CD14-positive monocyte (primary cell): ENCODE measurements at regions not wholly inside any gene's neighbourhood (a gene's known extent, or its start where the extent isn't known, plus 50 kb on each side); places are given as distances from the start of the nearest gene placed in this dataset.

Source experiments
- DNase-seq, 3 donors: peaks; one replicate each; pipeline ENCODE4 v3.0.0-alpha.2; 2011 to 2022
- H2AFZ ChIP-seq: 2 replicates; pipeline ENCODE4 v1.6.0; 2012; ENCODE audit warnings: mild to moderate bottlenecking, low read depth, low read length, inconsistent platforms; ENCODE audit not compliant: insufficient read depth, poor library complexity, severe bottlenecking
- H3K27ac ChIP-seq, 2 donors: 1 replicate in 1 of 2; 2 replicates in 1 of 2; pipeline ENCODE4 v1.5.1; 2012 to 2013; ENCODE audit warnings: low read length in 2 of 2, control low read depth in 1 of 2, inconsistent platforms in 1 of 2, low read depth in 1 of 2, mild to moderate bottlenecking in 1 of 2
- H3K27me3 ChIP-seq, 2 donors: one replicate each; pipeline versions ENCODE4 v1.6.0 to v1.6.1; 2011 to 2013; ENCODE audit warnings: low read length in 2 of 2; ENCODE audit not compliant: control insufficient read depth in 2 of 2, insufficient read depth in 2 of 2
- H3K36me3 ChIP-seq, 2 donors: replicated peaks in 1 of 2; 1 replicate in 1 of 2; 2 replicates in 1 of 2; pipeline versions ENCODE4 v1.5.1 to v1.6.1; 2012 to 2013; ENCODE audit warnings: low read length in 2 of 2, control low read depth in 1 of 2, inconsistent platforms in 1 of 2, mild to moderate bottlenecking in 1 of 2; ENCODE audit not compliant: insufficient read depth in 2 of 2, control insufficient read depth in 1 of 2
- H3K4me1 ChIP-seq, 2 donors: 1 replicate in 1 of 2; 2 replicates in 1 of 2; pipeline versions ENCODE4 v1.5.1 to v1.6.1; 2012 to 2013; ENCODE audit warnings: low read length in 2 of 2, control low read depth in 1 of 2, inconsistent platforms in 1 of 2, mild to moderate bottlenecking in 1 of 2, moderate library complexity in 1 of 2; ENCODE audit not compliant: insufficient read depth in 2 of 2, control insufficient read depth in 1 of 2
- H3K4me2 ChIP-seq: replicated peaks from 2 replicates; pipeline ENCODE3; 2012; ENCODE audit warnings: low read length, moderate library complexity, mild to moderate bottlenecking; ENCODE audit not compliant: poor library complexity, severe bottlenecking; ENCODE audit errors: extremely low read depth
- H3K4me3 ChIP-seq, 3 experiments: fragments of 200-600 bp in 1 of 3; sonication (generic) in 1 of 3; replicated peaks in 1 of 3; 1 replicate in 2 of 3; 2 replicates in 1 of 3; pipeline ENCODE4 v1.5.1; 2011 to 2013; ENCODE audit warnings: low read length in 3 of 3, mild to moderate bottlenecking in 3 of 3, control low read depth in 2 of 3, low read depth in 2 of 3, inconsistent platforms in 1 of 3, moderate library complexity in 1 of 3
- H3K79me2 ChIP-seq: 2 replicates; pipeline ENCODE4 v1.6.0; 2012; ENCODE audit warnings: mild to moderate bottlenecking, control low read depth, inconsistent platforms, low read length, moderate library complexity; ENCODE audit not compliant: insufficient read depth
- H3K9ac ChIP-seq: 2 replicates; pipeline ENCODE4 v1.6.0; 2017; ENCODE audit warnings: low read length, mild to moderate bottlenecking; ENCODE audit not compliant: insufficient read depth, poor library complexity, severe bottlenecking
- H3K9me3 ChIP-seq, 2 donors: replicated peaks in 1 of 2; 1 replicate in 1 of 2; 2 replicates in 1 of 2; pipeline versions ENCODE4 v1.5.1 to v1.6.1; 2012 to 2013; ENCODE audit warnings: low read length in 2 of 2, control low read depth in 1 of 2; ENCODE audit not compliant: control insufficient read depth in 1 of 2, insufficient read depth in 1 of 2
- H4K20me1 ChIP-seq: 2 replicates; pipeline ENCODE4 v1.6.0; 2012; ENCODE audit warnings: mild to moderate bottlenecking, low read length, control low read depth, moderate library complexity; ENCODE audit not compliant: insufficient read depth
- H3K27ac Mint-ChIP-seq, 7 donors: one replicate each; pipeline ENCODE4 v1.8.0; 2020; ENCODE audit warnings: mild to moderate bottlenecking in 7 of 7, mixed read lengths in 7 of 7, moderate library complexity in 6 of 7, inconsistent platforms in 2 of 7
- H3K27me3 Mint-ChIP-seq, 3 donors: one replicate each; pipeline ENCODE4 v1.8.0; 2021 to 2022; ENCODE audit warnings: low read depth in 3 of 3, mild to moderate bottlenecking in 3 of 3, mixed read lengths in 3 of 3, moderate library complexity in 3 of 3, inconsistent platforms in 1 of 3
- H3K36me3 Mint-ChIP-seq, 2 donors: one replicate each; pipeline ENCODE4 v1.8.0; 2020; ENCODE audit warnings: mixed read lengths in 2 of 2, inconsistent platforms in 1 of 2, mild to moderate bottlenecking in 1 of 2
- H3K4me1 Mint-ChIP-seq: one replicate; pipeline ENCODE4 v1.8.0; 2020; ENCODE audit warnings: mild to moderate bottlenecking, mixed read lengths
- H3K4me3 Mint-ChIP-seq, 2 donors: one replicate each; pipeline ENCODE4 v1.8.0; 2020; ENCODE audit warnings: mild to moderate bottlenecking in 2 of 2, mixed read lengths in 2 of 2, moderate library complexity in 1 of 2
- H3K9me3 Mint-ChIP-seq, 7 donors: one replicate each; pipeline ENCODE4 v1.8.0; 2020 to 2022; ENCODE audit warnings: mixed read lengths in 7 of 7, mild to moderate bottlenecking in 6 of 7, moderate library complexity in 6 of 7, inconsistent platforms in 2 of 7
- WGBS: methylation state at CpG from one replicate; pipeline ENCODE4 v1.1.5; 2013; ENCODE audit warnings: missing lambda C conversion rate; ENCODE audit not compliant: insufficient coverage; 5-methylcytosine and 5-hydroxymethylcytosine counted together
- intact Hi-C, 2 donors: fragments of 100-400 bp; cut with micrococcal nuclease; formaldehyde crosslinking; loops; one replicate each; pipeline versions ENCODE4 v1.15.0 to v1.15.1; 2023
- TF ChIP-seq, protein P1 (sequence below): fragments of 200-600 bp; IDR thresholded peaks from one replicate; pipeline ENCODE4 v1.8.0; 2022; ENCODE audit warnings: antibody characterized with exemption, mild to moderate bottlenecking

DNA sequence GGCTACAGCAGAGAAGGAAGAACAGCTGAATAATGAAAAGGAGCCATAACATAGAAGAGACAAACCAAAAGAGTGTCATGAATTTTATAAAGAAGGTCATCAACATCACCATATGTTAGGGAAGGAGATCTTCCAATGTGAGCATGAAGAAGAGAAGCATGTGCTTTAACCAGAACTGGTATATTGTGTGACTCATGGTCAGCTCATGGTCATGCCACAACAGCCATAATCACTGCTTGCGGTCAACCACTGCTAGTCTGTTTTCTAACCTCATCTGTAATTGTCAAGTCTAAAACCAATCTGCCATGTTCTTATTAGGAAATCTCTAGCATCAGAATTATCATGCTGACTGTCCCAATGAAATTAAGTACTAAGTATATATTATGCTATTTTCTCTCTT lies 204.1 kb upstream of the VRK2 start:
- no peaks in the 10 kb centered on the region for H4K20me1 ChIP-seq
- H3K36me3 Mint-ChIP-seq, result peaks cover 0 to 3% of the 10 kb centered on the region in 2 donors
- no peak overlapping the region for H3K9ac ChIP-seq
- no peak overlapping the region for H3K27ac ChIP-seq
- WGBS, result no CpG with 5 or more reads among the region's 1 CpG
- H3K27ac Mint-ChIP-seq, result no peak overlapping the region
- H3K9me3 Mint-ChIP-seq, result peaks cover 4 to 11% (median 6%) of the 10 kb centered on the region in 7 donors
- H3K4me3 ChIP-seq, result no peak overlapping the region
- no peaks in the 10 kb centered on the region for H3K27me3 Mint-ChIP-seq
- no peaks in the 10 kb centered on the region for H3K4me1 ChIP-seq
- TF ChIP-seq, protein P1, sequence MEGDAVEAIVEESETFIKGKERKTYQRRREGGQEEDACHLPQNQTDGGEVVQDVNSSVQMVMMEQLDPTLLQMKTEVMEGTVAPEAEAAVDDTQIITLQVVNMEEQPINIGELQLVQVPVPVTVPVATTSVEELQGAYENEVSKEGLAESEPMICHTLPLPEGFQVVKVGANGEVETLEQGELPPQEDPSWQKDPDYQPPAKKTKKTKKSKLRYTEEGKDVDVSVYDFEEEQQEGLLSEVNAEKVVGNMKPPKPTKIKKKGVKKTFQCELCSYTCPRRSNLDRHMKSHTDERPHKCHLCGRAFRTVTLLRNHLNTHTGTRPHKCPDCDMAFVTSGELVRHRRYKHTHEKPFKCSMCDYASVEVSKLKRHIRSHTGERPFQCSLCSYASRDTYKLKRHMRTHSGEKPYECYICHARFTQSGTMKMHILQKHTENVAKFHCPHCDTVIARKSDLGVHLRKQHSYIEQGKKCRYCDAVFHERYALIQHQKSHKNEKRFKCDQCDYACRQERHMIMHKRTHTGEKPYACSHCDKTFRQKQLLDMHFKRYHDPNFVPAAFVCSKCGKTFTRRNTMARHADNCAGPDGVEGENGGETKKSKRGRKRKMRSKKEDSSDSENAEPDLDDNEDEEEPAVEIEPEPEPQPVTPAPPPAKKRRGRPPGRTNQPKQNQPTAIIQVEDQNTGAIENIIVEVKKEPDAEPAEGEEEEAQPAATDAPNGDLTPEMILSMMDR, result no peak
- H3K27me3 ChIP-seq, result no peaks in the 10 kb centered on the region
- DNase-seq, result no peak
- no peaks in the 10 kb centered on the region for H3K36me3 ChIP-seq
- intact Hi-C loops, result no loop called here
- peaks cover 6 to 8% of the 10 kb centered on the region in 2 donors for H3K9me3 ChIP-seq
- H2AFZ ChIP-seq, result no peak overlapping the region
- H3K4me3 Mint-ChIP-seq, result no peak overlapping the region
- H3K79me2 ChIP-seq, result no peaks in the 10 kb centered on the region
- H3K4me1 Mint-ChIP-seq, result no peaks in the 10 kb centered on the region
- no peak overlapping the region for H3K4me2 ChIP-seq

DNA sequence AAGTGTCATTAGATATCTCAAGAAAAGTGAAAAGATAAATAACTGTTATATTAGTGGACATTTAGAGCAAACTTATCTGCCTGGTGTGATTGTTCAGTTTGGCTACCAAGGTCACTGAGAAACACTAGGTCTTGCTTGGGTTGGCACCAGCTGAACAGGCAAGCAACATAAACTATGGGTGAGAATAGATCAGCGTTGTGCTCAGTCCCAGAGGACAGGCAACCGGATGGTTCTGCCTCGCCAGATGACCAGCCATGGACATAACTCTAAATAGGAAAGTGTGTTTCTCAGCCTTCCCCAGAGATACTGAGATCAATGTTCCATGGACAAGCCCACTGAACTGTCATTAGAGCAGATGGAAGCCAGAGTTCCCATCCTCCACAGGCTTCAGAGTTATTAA lies 203.4 kb upstream of the VRK2 start:
- H3K4me1 ChIP-seq, result no peaks in the 10 kb centered on the region
- WGBS, result 100% methylated on average over 2 of the region's 3 CpGs
- Mint-ChIP-seq H3K4me3 (no peak overlapping the region), H3K36me3 (peaks cover 0 to 3% of the 10 kb centered on the region in 2 donors), H3K9me3 (peaks cover 4 to 11% (median 6%) of the 10 kb centered on the region in 7 donors), H3K4me1 (no peaks in the 10 kb centered on the region), H3K27ac (no peak overlapping the region), H3K27me3 (no peaks in the 10 kb centered on the region)
- no peaks in the 10 kb centered on the region for H4K20me1 ChIP-seq
- no peak for DNase-seq
- H3K4me3 ChIP-seq, result no peak overlapping the region
- H3K9me3 ChIP-seq, result peaks cover 6 to 8% of the 10 kb centered on the region in 2 donors
- H3K27me3 ChIP-seq, result no peaks in the 10 kb centered on the region
- no peaks in the 10 kb centered on the region for H3K79me2 ChIP-seq
- H3K9ac ChIP-seq, result no peak overlapping the region
- no peak overlapping the region for H2AFZ ChIP-seq
- TF ChIP-seq, protein P1, result no peak
- no peak overlapping the region for H3K4me2 ChIP-seq
- intact Hi-C loops, result no loop called here
- no peaks in the 10 kb centered on the region for H3K36me3 ChIP-seq
- H3K27ac ChIP-seq, result no peak overlapping the region
